Fibroblast of lung (primary cell): ENCODE measurements at regions not wholly inside any gene's neighbourhood (a gene's known extent, or its start where the extent isn't known, plus 50 kb on each side); places are given as distances from the start of the nearest gene placed in this dataset.

Experiments used
- DNase-seq, 2 donors: peaks; one replicate each; pipeline versions ENCODE4 v3.0.0 to v3.0.0-alpha.2; 2010; ENCODE audit warnings: low read depth in 2 of 2
- H2AFZ ChIP-seq: 2 replicates; pipeline ENCODE4 v1.5.1; 2012; ENCODE audit warnings: low read length, control low read depth, inconsistent platforms
- H3K27ac ChIP-seq: 2 replicates; pipeline ENCODE4 v1.5.1; 2011; ENCODE audit warnings: low read length, control low read depth; ENCODE audit not compliant: insufficient read depth
- H3K27me3 ChIP-seq: 2 replicates; pipeline ENCODE4 v1.5.1; 2011; ENCODE audit warnings: mild to moderate bottlenecking, low read length; ENCODE audit not compliant: control insufficient read depth, insufficient read depth
- H3K36me3 ChIP-seq: 2 replicates; pipeline ENCODE4 v1.5.1; 2011; ENCODE audit warnings: low read length; ENCODE audit not compliant: control insufficient read depth, insufficient read depth
- H3K4me1 ChIP-seq: 2 replicates; pipeline ENCODE4 v1.5.1; 2011; ENCODE audit warnings: low read length; ENCODE audit not compliant: control insufficient read depth, insufficient read depth; ENCODE audit errors: extremely low read depth
- H3K4me2 ChIP-seq: 2 replicates; pipeline ENCODE4 v1.5.1; 2011; ENCODE audit warnings: low read length, control low read depth; ENCODE audit not compliant: insufficient read depth; ENCODE audit errors: extremely low read depth
- H3K4me3 ChIP-seq, 4 experiments: fragments of 200-600 bp in 1 of 4; sonication (generic) in 1 of 4; replicated peaks in 1 of 4; 2 replicates each; pipeline ENCODE4 v1.5.1; 2011 to 2016; ENCODE audit warnings: low read length in 4 of 4, low read depth in 3 of 4, mild to moderate bottlenecking in 3 of 4, control low read depth in 2 of 4, inconsistent platforms in 1 of 4, mixed read lengths in 1 of 4; ENCODE audit not compliant: insufficient read depth in 1 of 4; ENCODE audit errors: control extremely low read depth in 1 of 4
- H3K79me2 ChIP-seq: 2 replicates; pipeline ENCODE4 v1.5.1; 2012; ENCODE audit warnings: mild to moderate bottlenecking, low read length, inconsistent platforms; ENCODE audit not compliant: control insufficient read depth, insufficient read depth
- H3K9ac ChIP-seq: 2 replicates; pipeline ENCODE4 v1.5.1; 2011; ENCODE audit warnings: mild to moderate bottlenecking, low read length, control low read depth; ENCODE audit not compliant: insufficient read depth
- H3K9me3 ChIP-seq: 2 replicates; pipeline ENCODE4 v1.5.1; 2012; ENCODE audit warnings: low read depth, low read length; ENCODE audit not compliant: control insufficient read depth, insufficient read depth
- H4K20me1 ChIP-seq: 2 replicates; pipeline ENCODE4 v1.5.1; 2011; ENCODE audit warnings: low read length; ENCODE audit not compliant: control insufficient read depth, insufficient read depth; ENCODE audit errors: extremely low read depth
- CTCF ChIP-seq, 2 donors: IDR thresholded peaks in 1 of 2; conservative IDR thresholded peaks in 1 of 2; 1 replicate in 1 of 2; 2 replicates in 1 of 2; pipeline ENCODE4 v1.5.1; 2011 to 2012; ENCODE audit warnings: low read length in 2 of 2, control low read depth in 1 of 2, inconsistent platforms in 1 of 2, low read depth in 1 of 2, mild to moderate bottlenecking in 1 of 2
- EZH2 ChIP-seq: IDR thresholded peaks from 2 replicates; pipeline ENCODE4 v1.5.1; 2012; ENCODE audit warnings: low read length, control low read depth, mild to moderate bottlenecking; ENCODE audit errors: missing control alignments

GRCh38 chr5:121264605-121265004 lies 587.1 kb upstream of the FTMT start:
- no peak for DNase-seq
- Histone ChIP-seq H3K79me2 (no peaks in the 10 kb centered on the region), H3K9ac (no peak overlapping the region), H3K27ac (no peak overlapping the region), H3K4me1 (no peaks in the 10 kb centered on the region), H3K36me3 (no peaks in the 10 kb centered on the region), H3K4me3 (no peak overlapping the region), H2AFZ (no peak overlapping the region), H4K20me1 (no peaks in the 10 kb centered on the region), H3K9me3 (no peaks in the 10 kb centered on the region), H3K4me2 (no peak overlapping the region), H3K27me3 (no peaks in the 10 kb centered on the region)
- no peak for TF ChIP-seq CTCF (conservative IDR thresholded peaks at IDR 0.05 in 1 of 2, IDR thresholded peaks at IDR 0.05 in 1 of 2; ENCODE audit: low read depth in 1 of 2, low read length in 2 of 2)
- no peak for TF ChIP-seq EZH2

- Histone ChIP-seq H4K20me1 (no peaks in the 10 kb centered on the region), H3K79me2 (no peaks in the 10 kb centered on the region), H3K27ac (no peak overlapping the region), H3K27me3 (no peaks in the 10 kb centered on the region), H3K9ac (no peak overlapping the region), H3K4me3 (no peak overlapping the region), H2AFZ (no peak overlapping the region), H3K36me3 (no peaks in the 10 kb centered on the region), H3K9me3 (no peaks in the 10 kb centered on the region), H3K4me2 (no peak overlapping the region), H3K4me1 (peaks cover 4% of the 10 kb centered on the region)
- no peak for TF ChIP-seq CTCF (conservative IDR thresholded peaks at IDR 0.05 in 1 of 2, IDR thresholded peaks at IDR 0.05 in 1 of 2; ENCODE audit: low read depth in 1 of 2, low read length in 2 of 2)
- no peak for TF ChIP-seq EZH2
- no peak for DNase-seq
Measured at GRCh38 chr5:121271546-121271945, 580.1 kb upstream of the FTMT start.

GRCh38 chr5:121273833-121274433 lies 577.7 kb upstream of the FTMT start:
- peak overlapping the region; percentile 69 for H2AFZ ChIP-seq
- no peaks in the 10 kb centered on the region for H3K79me2 ChIP-seq
- H3K27ac ChIP-seq, result peak overlapping the region; percentile 73

More at GRCh38 chr5:121273833-121274433, 577.7 kb upstream of the FTMT start:
- no peaks in the 10 kb centered on the region for H3K9me3 ChIP-seq
- peak overlapping the region in 2 of 4 experiments; percentile 5 to 32 for H3K4me3 ChIP-seq
- no peaks in the 10 kb centered on the region for H4K20me1 ChIP-seq
- no peaks in the 10 kb centered on the region for H3K36me3 ChIP-seq
- TF ChIP-seq EZH2 (no peak), CTCF (conservative IDR thresholded peaks at IDR 0.05 in 1 of 2, IDR thresholded peaks at IDR 0.05 in 1 of 2; ENCODE audit: low read depth in 1 of 2, low read length in 2 of 2) (no peak)
- no peaks in the 10 kb centered on the region for H3K27me3 ChIP-seq
- peak overlapping the region; percentile 68 for H3K4me2 ChIP-seq
- H3K9ac ChIP-seq, result no peak overlapping the region
- H3K4me1 ChIP-seq, result peaks cover 4% of the 10 kb centered on the region
- DNase-seq, result peak; percentile 63 to 91
